CD14-positive monocyte (primary cell): ENCODE measurements at regions not wholly inside any gene's neighbourhood (a gene's known extent, or its start where the extent isn't known, plus 50 kb on each side); places are given as distances from the start of the nearest gene placed in this dataset.

ENCODE experiments used
- DNase-seq, 3 donors: peaks; one replicate each; pipeline ENCODE4 v3.0.0-alpha.2; 2011 to 2022
- H2AFZ ChIP-seq: 2 replicates; pipeline ENCODE4 v1.6.0; 2012; ENCODE audit warnings: mild to moderate bottlenecking, low read depth, low read length, inconsistent platforms; ENCODE audit not compliant: insufficient read depth, poor library complexity, severe bottlenecking
- H3K27ac ChIP-seq, 2 donors: 1 replicate in 1 of 2; 2 replicates in 1 of 2; pipeline ENCODE4 v1.5.1; 2012 to 2013; ENCODE audit warnings: low read length in 2 of 2, control low read depth in 1 of 2, inconsistent platforms in 1 of 2, low read depth in 1 of 2, mild to moderate bottlenecking in 1 of 2
- H3K27me3 ChIP-seq, 2 donors: one replicate each; pipeline versions ENCODE4 v1.6.0 to v1.6.1; 2011 to 2013; ENCODE audit warnings: low read length in 2 of 2; ENCODE audit not compliant: control insufficient read depth in 2 of 2, insufficient read depth in 2 of 2
- H3K36me3 ChIP-seq, 2 donors: replicated peaks in 1 of 2; 1 replicate in 1 of 2; 2 replicates in 1 of 2; pipeline versions ENCODE4 v1.5.1 to v1.6.1; 2012 to 2013; ENCODE audit warnings: low read length in 2 of 2, control low read depth in 1 of 2, inconsistent platforms in 1 of 2, mild to moderate bottlenecking in 1 of 2; ENCODE audit not compliant: insufficient read depth in 2 of 2, control insufficient read depth in 1 of 2
- H3K4me1 ChIP-seq, 2 donors: 1 replicate in 1 of 2; 2 replicates in 1 of 2; pipeline versions ENCODE4 v1.5.1 to v1.6.1; 2012 to 2013; ENCODE audit warnings: low read length in 2 of 2, control low read depth in 1 of 2, inconsistent platforms in 1 of 2, mild to moderate bottlenecking in 1 of 2, moderate library complexity in 1 of 2; ENCODE audit not compliant: insufficient read depth in 2 of 2, control insufficient read depth in 1 of 2
- H3K4me2 ChIP-seq: replicated peaks from 2 replicates; pipeline ENCODE3; 2012; ENCODE audit warnings: low read length, moderate library complexity, mild to moderate bottlenecking; ENCODE audit not compliant: poor library complexity, severe bottlenecking; ENCODE audit errors: extremely low read depth
- H3K4me3 ChIP-seq, 3 experiments: fragments of 200-600 bp in 1 of 3; sonication (generic) in 1 of 3; replicated peaks in 1 of 3; 1 replicate in 2 of 3; 2 replicates in 1 of 3; pipeline ENCODE4 v1.5.1; 2011 to 2013; ENCODE audit warnings: low read length in 3 of 3, mild to moderate bottlenecking in 3 of 3, control low read depth in 2 of 3, low read depth in 2 of 3, inconsistent platforms in 1 of 3, moderate library complexity in 1 of 3
- H3K79me2 ChIP-seq: 2 replicates; pipeline ENCODE4 v1.6.0; 2012; ENCODE audit warnings: mild to moderate bottlenecking, control low read depth, inconsistent platforms, low read length, moderate library complexity; ENCODE audit not compliant: insufficient read depth
- H3K9ac ChIP-seq: 2 replicates; pipeline ENCODE4 v1.6.0; 2017; ENCODE audit warnings: low read length, mild to moderate bottlenecking; ENCODE audit not compliant: insufficient read depth, poor library complexity, severe bottlenecking
- H3K9me3 ChIP-seq, 2 donors: replicated peaks in 1 of 2; 1 replicate in 1 of 2; 2 replicates in 1 of 2; pipeline versions ENCODE4 v1.5.1 to v1.6.1; 2012 to 2013; ENCODE audit warnings: low read length in 2 of 2, control low read depth in 1 of 2; ENCODE audit not compliant: control insufficient read depth in 1 of 2, insufficient read depth in 1 of 2
- H4K20me1 ChIP-seq: 2 replicates; pipeline ENCODE4 v1.6.0; 2012; ENCODE audit warnings: mild to moderate bottlenecking, low read length, control low read depth, moderate library complexity; ENCODE audit not compliant: insufficient read depth
- H3K27ac Mint-ChIP-seq, 7 donors: one replicate each; pipeline ENCODE4 v1.8.0; 2020; ENCODE audit warnings: mild to moderate bottlenecking in 7 of 7, mixed read lengths in 7 of 7, moderate library complexity in 6 of 7, inconsistent platforms in 2 of 7
- H3K27me3 Mint-ChIP-seq, 3 donors: one replicate each; pipeline ENCODE4 v1.8.0; 2021 to 2022; ENCODE audit warnings: low read depth in 3 of 3, mild to moderate bottlenecking in 3 of 3, mixed read lengths in 3 of 3, moderate library complexity in 3 of 3, inconsistent platforms in 1 of 3
- H3K36me3 Mint-ChIP-seq, 2 donors: one replicate each; pipeline ENCODE4 v1.8.0; 2020; ENCODE audit warnings: mixed read lengths in 2 of 2, inconsistent platforms in 1 of 2, mild to moderate bottlenecking in 1 of 2
- H3K4me1 Mint-ChIP-seq: one replicate; pipeline ENCODE4 v1.8.0; 2020; ENCODE audit warnings: mild to moderate bottlenecking, mixed read lengths
- H3K4me3 Mint-ChIP-seq, 2 donors: one replicate each; pipeline ENCODE4 v1.8.0; 2020; ENCODE audit warnings: mild to moderate bottlenecking in 2 of 2, mixed read lengths in 2 of 2, moderate library complexity in 1 of 2
- H3K9me3 Mint-ChIP-seq, 7 donors: one replicate each; pipeline ENCODE4 v1.8.0; 2020 to 2022; ENCODE audit warnings: mixed read lengths in 7 of 7, mild to moderate bottlenecking in 6 of 7, moderate library complexity in 6 of 7, inconsistent platforms in 2 of 7
- WGBS: methylation state at CpG from one replicate; pipeline ENCODE4 v1.1.5; 2013; ENCODE audit warnings: missing lambda C conversion rate; ENCODE audit not compliant: insufficient coverage; 5-methylcytosine and 5-hydroxymethylcytosine counted together
- intact Hi-C, 2 donors: fragments of 100-400 bp; cut with micrococcal nuclease; formaldehyde crosslinking; loops; one replicate each; pipeline versions ENCODE4 v1.15.0 to v1.15.1; 2023
- TF ChIP-seq, protein P1 (sequence below): fragments of 200-600 bp; IDR thresholded peaks from one replicate; pipeline ENCODE4 v1.8.0; 2022; ENCODE audit warnings: antibody characterized with exemption, mild to moderate bottlenecking

DNA sequence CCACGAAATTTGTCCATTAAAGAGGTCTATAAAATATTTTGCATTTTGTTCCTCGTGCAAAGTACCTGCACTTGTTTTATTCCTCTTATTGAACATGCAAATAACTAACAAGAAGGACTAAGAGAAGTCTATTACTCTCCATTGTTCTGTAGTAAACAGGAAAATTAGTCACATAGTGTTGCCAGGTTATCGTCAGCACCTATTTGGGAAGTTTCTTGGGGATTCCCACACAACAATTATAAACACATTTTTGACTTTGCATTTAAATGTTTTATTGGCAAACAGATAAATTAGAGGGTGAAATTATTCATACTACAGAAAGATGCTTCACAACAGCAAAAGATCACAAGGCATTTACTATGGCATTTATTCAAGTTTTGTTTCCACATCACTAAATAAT, 174.5 kb downstream of the ZC3H11B start:
- Histone ChIP-seq H3K79me2 (no peaks in the 10 kb centered on the region), H3K9me3 (no peaks in the 10 kb centered on the region), H4K20me1 (no peaks in the 10 kb centered on the region), H3K27ac (no peak overlapping the region), H2AFZ (no peak overlapping the region), H3K4me3 (no peak overlapping the region), H3K4me1 (no peaks in the 10 kb centered on the region), H3K27me3 (peaks cover 0 to 2% of the 10 kb centered on the region in 2 donors), H3K4me2 (no peak overlapping the region), H3K36me3 (no peaks in the 10 kb centered on the region), H3K9ac (no peak overlapping the region)
- peaks cover 2 to 9% (median 7%) of the 10 kb centered on the region in 3 donors for H3K27me3 Mint-ChIP-seq
- DNase-seq: no peak
- peaks cover 0 to 2% (median 0%) of the 10 kb centered on the region in 7 donors for H3K9me3 Mint-ChIP-seq
- no CpG with 5 or more reads among the region's 3 CpGs for WGBS
- H3K27ac Mint-ChIP-seq: no peak overlapping the region
- intact Hi-C loops: no loop called here
- H3K36me3 Mint-ChIP-seq: no peaks in the 10 kb centered on the region
- TF ChIP-seq, protein P1, sequence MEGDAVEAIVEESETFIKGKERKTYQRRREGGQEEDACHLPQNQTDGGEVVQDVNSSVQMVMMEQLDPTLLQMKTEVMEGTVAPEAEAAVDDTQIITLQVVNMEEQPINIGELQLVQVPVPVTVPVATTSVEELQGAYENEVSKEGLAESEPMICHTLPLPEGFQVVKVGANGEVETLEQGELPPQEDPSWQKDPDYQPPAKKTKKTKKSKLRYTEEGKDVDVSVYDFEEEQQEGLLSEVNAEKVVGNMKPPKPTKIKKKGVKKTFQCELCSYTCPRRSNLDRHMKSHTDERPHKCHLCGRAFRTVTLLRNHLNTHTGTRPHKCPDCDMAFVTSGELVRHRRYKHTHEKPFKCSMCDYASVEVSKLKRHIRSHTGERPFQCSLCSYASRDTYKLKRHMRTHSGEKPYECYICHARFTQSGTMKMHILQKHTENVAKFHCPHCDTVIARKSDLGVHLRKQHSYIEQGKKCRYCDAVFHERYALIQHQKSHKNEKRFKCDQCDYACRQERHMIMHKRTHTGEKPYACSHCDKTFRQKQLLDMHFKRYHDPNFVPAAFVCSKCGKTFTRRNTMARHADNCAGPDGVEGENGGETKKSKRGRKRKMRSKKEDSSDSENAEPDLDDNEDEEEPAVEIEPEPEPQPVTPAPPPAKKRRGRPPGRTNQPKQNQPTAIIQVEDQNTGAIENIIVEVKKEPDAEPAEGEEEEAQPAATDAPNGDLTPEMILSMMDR: no peak
- H3K4me3 Mint-ChIP-seq: no peak overlapping the region
- peaks cover 3% of the 10 kb centered on the region for H3K4me1 Mint-ChIP-seq

DNA sequence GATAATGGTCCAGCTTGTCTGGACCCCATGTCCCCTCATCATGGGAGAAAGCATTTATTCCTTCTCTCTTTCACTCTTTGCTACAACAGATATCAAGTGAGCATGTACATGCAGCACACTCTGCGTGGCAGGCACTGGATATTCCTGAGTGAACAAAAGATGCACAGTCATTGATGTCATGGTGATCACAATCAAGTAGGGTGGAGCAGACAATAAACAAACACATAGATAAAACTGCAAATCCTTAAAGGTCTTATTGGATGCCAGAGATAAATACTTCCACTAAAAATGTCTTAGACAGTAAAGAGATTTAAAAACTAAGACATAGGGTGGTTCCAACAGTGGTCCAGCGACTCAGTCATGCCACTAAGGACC, 178.0 kb downstream of the ZC3H11B start:
- no peak for DNase-seq

More for the DNA sequence above, 178.0 kb downstream of the ZC3H11B start:
- Mint-ChIP-seq H3K4me1 (no peaks in the 10 kb centered on the region), H3K27ac (no peak overlapping the region), H3K9me3 (peaks cover 0 to 2% (median 0%) of the 10 kb centered on the region in 7 donors), H3K36me3 (no peaks in the 10 kb centered on the region), H3K4me3 (peak overlapping the region in 1 of 2 donors; percentile 4), H3K27me3 (peaks cover under 1 to 14% (median 2%) of the 10 kb centered on the region in 3 donors)
- 80% methylated on average over 1 of the region's 2 CpGs for WGBS
- H3K4me2 ChIP-seq: no peak overlapping the region
- no peak overlapping the region for H3K27ac ChIP-seq
- H3K79me2 ChIP-seq: no peaks in the 10 kb centered on the region
- no peaks in the 10 kb centered on the region for H3K27me3 ChIP-seq
- H3K9me3 ChIP-seq: no peaks in the 10 kb centered on the region
- no peaks in the 10 kb centered on the region for H3K36me3 ChIP-seq
- TF ChIP-seq, protein P1: no peak
- H3K4me1 ChIP-seq: no peaks in the 10 kb centered on the region
- no peak overlapping the region for H3K4me3 ChIP-seq
- H3K9ac ChIP-seq: no peak overlapping the region
- intact Hi-C loops: no loop called here
- no peaks in the 10 kb centered on the region for H4K20me1 ChIP-seq
- H2AFZ ChIP-seq: no peak overlapping the region
